ENCODE measurements at regions not wholly inside any gene's neighbourhood (a gene's known extent, or its start where the extent isn't known, plus 50 kb on each side); places are given as distances from the start of the nearest gene placed in this dataset.

DNA sequence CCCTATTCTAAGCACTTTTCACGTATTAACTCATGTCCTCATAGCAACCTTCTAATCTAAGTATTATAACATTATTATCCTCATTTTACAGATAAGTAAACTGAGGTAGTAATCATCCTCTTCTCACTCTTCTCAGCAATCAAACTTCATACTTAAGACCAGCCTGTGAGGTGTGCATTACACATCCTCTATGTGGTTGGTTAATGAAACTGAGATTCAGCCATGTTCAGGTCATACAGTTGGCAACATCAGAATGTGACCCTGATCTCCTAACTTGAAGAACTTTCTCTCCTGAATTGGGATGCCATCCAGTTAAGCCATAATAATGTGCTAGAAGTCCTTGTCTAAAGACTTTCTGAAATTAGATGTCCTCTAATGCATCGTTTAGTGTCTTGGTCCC is 275.1 kb upstream of the ANKRD55 start:
- no peak for FAIRE-seq

DNA sequence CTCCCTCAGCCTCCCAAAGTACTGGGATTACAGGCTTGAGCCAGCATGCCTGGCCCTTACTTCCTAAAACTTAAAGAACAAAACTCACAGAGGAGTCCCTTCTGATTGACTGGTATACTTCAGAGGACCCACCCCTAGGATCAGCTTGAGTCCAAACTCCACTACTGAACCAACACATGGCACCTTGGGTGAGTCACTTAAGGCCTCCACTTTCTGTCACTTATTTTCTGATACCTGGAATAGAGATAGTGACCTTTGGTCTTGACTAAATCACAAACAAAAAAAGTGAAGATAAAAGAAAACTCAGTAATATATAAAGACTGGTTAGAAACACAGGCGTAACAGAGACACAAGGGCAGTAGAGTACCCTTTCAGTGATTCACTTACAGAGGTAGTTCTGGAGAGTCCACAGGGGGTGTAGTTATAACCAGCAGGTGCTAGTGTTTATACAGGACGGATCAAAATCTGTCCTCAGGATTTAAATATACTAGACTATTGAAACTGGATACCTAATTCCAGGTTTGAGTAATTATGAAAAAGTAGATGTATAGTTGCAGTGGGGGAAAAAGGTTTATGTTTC is 274.3 kb upstream of the ANKRD55 start:
- no peak for FAIRE-seq

DNA sequence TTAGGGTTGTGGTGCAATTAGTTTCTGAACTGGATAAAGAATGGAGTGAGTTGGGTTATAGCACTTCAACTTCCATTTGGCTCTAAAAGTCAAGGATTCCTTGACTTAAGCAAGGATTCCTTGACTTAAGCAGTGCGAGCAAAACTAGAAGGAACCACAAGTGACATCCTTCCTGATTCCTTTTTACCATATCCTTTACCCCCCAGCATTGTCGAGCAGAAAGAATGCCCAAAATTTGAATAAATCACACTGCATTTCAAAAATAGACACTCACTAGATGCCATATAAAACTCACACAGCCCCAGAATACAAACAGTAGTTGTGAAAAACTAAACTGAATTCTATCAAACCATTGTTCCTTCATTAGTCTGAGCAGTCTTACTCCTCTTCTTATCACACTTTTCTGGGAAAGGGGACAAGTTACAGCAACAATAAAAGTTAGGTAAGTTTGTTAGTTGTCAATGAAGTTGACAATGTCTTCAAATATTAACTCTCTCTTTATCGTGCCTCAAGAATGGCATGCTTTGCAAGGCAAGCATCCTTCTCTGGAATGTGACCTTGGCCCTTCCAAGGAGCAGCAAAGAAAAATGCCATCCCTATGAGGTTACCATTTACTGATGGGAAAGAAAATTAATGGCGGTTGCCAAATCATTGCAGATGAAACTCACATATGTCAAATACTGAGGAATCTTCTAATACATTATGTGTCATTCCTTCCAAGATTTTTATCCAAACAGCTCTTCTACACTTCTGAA is 273.3 kb upstream of the ANKRD55 start:
- FAIRE-seq, result no peak

DNA sequence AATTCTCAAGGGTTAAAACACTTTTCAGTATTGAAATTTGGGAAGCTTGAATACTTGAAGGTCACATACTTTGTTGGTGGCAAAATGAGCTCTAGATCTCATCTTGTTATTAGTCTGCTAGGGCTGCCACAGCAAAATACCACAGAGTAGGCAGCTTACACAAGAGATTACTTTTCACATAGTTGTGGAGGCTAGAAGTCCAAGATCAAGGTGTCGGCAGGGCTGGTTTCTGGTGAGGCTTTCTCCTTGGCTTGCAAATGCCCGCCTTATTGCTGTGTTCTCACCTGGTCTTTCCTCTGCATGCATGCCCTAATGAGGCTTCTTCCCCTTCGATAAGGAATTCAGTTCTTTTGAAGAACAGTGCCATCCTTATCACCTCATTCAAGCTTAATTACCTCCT is 270.8 kb upstream of the ANKRD55 start:
- no peak for FAIRE-seq

DNA sequence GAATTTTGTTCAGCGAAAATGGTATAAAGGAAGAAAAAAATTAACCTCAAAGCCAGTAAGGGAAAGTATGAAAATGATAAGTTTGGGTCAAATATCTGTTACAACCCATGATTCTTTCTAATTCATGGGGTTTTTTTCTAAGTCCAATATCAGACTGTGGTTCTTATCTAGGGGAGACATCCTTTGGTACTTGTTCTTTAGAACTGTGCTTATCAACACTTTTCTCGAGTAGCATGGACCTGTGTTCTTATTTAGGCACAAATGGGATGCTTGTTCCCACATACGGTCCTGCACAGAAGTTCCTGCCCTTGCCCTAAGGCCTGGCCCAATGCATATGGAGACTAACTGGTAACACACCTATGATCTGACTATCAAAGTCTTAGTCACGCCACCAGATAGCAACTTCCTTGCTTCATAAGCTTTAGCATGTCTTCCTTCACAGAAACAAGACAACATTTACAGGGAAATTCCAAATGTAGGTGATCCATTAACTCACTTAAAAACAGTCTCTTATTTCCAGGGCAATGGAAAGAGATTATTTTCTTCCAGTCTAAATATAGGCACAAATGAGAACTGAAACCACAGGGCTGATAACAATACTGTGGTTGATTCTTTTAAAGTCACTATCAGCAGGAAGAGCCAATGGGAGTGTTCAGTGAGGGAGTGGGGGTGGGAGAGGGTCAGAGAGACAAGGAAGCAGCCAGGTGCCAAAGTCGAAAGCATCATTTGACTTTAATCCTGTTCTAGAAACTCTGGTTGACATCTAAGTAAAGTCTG is 268.8 kb upstream of the ANKRD55 start:
- FAIRE-seq, result no peak

DNA sequence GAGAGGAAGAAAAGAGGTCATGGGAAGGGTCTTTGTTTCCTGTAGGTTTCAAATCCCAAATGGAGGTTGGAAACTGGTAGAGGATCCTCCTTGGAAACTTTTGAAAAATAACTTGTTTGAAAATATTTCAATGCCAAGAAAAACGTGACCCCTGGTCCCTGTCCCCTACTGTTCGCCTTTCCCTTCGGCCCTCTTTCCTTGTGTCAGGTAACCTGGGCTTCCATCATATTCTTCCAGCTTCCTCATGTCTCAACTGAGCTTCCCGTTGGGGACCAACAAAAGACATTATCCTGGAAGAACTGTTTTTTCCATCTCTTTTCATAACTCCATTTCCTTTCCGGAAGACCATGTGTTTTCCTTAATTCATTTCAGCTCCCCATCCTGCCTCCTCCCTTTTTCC is 266.8 kb upstream of the ANKRD55 start:
- FAIRE-seq, result no peak

DNA sequence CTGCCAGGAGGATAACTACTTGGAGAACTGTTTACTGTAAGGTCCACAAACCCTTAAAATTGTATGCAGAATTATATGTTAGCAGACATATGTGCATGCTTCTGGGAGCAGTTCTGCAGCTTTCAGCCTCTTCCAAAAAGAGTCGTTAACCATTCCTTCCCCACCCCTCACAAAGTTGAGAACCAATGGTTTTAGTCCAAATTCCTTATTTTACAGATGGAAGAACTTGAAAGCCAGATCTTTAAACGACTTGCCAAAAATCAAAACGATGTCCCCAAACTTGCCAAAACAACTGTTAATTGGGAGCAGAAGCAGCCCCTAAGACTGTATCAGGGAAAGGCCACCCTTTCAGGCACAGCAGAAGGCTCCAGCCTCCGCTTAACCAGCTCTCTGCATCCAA is 266.4 kb upstream of the ANKRD55 start:
- no peak for FAIRE-seq

DNA sequence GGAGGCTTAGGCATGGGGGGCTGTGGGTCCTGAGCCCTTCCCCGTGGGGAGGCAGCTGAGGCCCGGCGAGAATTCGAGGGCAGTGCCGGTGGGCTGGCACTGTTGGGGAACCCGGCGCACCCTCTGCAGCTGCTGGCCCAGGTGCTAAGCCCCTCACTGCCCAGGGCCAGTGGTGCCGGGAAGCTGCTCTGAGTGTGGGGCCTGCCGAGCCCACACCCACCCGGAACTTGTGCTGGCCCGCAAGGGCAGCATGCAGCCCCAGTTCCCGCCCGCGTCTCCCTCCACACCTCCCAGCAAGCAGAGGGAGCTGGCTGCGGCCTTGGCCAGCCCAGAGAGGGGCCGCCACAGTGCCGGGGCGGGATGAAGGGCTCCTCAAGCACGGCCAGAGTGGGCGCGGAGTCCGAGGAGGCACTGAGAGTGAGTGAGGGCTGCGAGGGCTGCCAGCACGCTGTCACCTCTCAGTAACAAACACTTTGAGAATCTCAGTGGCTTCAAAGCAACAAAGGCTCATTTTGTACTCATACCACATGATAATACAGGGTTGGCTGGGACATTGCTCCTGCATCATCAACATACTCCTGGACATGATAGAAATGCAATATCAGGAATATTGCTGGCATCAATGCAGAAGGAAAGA is 265.7 kb upstream of the ANKRD55 start:
- no peak for FAIRE-seq

DNA sequence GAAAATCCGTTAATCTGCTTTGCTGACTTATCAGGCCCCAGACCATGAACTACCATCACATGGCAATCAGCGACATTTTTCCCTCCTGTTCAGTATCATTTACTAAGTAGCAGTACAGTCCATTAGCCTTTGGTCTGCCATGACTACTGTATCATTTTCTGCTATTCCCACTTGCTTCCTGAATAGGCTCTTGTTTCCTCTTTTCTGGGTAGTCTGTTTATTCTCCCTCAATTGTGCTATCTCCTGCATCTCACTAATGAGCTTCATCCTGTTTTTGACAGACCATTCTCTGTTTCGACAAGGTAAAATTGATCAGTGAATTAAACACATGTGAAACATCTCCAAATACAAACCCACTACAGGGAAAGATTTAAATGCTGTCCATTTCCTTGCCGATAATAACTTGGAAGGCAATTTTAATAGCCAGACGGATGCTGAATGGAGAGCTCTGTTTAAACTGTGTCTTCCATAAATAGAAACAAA is 263.5 kb upstream of the ANKRD55 start:
- FAIRE-seq, result no peak

DNA sequence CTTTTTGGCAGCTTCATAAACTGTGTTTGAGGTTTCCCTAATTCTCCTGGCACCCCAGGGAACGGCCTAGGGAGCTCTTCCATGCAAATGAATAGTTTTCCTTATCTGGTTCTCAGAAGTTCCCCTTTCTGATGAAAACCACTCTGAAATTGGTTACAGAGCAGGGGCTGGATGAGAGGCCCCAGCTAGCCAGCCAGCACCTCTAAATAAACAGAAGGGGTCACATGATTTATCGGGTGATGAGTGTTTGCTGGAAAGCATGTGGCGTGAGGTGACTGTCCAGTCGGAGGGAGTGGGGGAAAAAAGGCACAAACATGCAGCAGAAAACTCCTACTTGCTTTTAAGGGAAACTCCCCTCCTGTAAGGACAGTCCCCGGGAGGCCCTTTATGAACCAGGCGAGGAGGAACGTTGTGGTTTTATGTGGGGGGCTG is 261.2 kb upstream of the ANKRD55 start:
- FAIRE-seq, result no peak

DNA sequence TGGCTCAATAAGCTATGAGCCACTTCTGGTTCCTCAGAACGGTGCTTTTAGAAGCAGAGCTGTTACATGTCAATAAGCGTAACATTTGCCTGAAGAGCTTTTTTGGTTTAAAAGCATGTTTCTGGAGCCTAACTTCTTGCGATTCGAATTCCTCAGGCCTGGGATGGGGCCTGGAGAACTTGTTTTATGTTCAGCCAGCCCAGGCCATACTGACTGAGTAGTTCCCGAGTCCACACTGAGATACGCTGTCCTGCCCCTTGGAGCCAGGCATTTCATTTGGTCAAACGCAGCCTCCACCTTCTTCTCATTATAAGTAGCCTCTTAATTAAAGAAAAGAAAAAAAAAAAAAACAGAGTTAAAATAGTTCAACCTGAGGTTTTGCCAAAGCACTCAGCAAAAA is 260.6 kb upstream of the ANKRD55 start:
- no peak for FAIRE-seq

DNA sequence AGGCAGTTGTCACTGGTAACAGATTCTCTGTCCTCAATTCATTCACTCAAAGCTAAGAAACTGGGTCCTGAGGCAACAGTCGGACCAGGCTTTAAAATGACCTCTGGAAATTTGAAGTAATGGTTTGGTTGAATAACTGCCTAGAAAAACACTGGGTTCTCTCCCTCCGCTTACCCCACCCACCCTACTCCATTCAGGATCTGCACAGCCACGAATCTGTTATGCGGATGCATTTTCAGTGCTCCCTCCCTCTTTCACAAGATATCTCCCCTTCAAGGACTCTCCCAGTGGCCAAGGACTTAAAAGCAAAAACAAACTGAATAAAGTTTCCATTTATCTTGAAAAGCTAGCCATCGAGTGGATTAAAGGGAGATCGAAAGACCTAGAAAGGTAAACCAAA is 260.2 kb upstream of the ANKRD55 start:
- no peak for FAIRE-seq

DNA sequence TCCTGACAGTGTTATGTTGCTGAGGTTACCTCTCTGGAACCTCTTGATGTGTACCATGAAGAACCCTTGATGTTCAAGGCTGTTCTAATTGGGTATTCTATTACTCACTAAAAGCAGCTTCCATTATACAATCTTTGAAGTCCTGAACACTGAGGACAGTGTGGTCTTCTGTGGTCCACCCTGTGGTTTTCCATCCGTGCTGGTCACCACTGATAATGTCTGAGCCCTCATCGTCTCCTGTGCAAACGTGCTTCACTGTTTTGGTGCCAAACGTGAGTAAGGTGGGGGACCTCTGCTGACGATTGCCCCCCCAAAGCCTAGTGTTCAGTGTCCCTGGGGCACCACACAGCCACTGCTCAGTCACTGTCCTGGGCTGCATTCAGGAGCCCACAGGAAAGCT is 259.7 kb upstream of the ANKRD55 start:
- FAIRE-seq, result no peak

DNA sequence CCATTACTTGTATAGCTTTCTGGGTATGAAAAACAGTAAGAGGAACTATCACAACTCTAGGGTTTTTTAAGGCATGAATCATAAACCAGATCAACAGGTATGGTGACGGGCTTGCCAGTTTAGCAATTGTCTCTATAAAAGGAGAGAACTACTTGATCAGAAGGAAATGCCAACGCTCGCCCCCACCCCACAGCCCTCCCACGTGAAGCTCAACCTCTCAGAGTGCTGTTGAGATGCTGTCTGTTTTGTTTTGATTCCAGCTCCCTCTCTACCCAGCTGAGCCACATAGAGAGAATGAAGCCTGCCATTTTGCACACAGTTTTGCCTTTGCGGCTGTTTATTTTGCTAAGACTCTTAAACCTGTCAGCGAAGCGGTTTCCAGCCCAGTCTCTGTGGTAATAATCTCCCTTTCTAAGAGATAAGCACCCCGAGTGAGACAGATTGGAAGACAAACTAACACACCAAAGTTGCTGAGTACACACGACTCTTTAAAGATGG is 257.9 kb upstream of the ANKRD55 start:
- no peak for FAIRE-seq

DNA sequence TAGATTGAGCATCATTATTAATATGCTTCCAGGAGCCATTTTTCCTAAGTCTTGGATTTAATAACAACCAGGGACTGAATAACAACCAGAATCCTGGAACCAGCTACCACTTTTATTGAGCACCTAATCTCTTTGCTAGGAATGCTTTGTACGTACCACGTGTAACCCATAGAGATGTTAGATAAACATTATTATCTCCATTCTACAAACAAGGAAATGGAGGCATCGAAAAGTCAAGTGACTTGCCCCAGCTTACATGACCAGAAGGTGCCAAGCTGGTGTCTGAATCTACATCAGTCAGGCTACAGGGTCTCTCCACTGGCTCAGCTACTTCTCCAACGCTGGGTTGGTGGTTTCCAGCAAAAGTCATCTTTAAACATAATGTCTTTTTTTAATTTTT is 256.1 kb upstream of the ANKRD55 start:
- FAIRE-seq, result no peak

DNA sequence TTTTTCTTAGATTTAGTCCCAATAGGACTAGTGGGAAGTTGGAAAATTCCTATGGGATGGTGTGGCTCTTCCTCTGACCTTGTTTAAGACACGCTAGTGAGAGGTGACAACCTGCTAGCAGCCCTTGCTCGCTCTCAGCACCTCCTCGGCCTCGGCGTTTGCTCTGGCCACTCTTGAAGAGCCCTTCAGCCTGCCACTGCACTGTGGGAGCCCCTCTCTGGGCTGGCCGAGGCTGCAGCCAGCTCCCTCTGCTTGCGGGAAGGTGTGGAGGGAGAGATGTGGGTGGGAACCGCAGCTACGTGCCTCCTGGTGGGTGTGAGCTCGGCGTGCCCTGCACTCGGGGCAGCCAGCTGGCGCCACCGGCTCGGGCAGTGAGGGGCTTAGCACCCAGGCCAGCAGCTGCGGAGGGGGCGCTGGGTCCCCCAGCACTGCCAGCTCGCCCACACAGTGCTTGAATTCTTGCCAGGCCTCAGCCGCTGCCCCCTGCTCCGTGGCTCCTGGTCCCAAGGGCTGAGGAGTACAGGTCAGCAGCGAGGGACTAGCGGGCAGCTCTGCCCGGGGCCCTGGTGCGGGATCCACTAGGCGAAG is 254.5 kb upstream of the ANKRD55 start:
- no peak for FAIRE-seq

DNA sequence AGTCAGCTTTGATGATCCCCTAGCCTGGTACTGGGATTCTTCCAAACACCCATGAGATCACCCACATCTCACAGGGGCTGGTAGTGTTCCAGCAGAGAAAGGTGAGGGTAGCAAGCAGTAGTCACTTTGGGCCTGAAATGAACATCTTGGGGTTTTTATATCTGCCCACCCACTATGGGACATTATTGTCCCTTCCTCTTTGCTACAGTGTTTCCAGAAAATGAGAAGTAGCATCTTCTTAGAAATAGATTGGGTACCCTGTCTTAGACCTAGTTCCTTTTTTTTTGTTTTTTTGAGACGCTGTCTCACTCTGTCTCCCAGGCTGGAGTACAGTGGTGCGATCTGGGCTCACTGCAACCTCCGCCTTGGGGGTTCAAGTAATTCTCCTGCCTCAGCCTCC is 249.2 kb upstream of the ANKRD55 start:
- no peak for FAIRE-seq

DNA sequence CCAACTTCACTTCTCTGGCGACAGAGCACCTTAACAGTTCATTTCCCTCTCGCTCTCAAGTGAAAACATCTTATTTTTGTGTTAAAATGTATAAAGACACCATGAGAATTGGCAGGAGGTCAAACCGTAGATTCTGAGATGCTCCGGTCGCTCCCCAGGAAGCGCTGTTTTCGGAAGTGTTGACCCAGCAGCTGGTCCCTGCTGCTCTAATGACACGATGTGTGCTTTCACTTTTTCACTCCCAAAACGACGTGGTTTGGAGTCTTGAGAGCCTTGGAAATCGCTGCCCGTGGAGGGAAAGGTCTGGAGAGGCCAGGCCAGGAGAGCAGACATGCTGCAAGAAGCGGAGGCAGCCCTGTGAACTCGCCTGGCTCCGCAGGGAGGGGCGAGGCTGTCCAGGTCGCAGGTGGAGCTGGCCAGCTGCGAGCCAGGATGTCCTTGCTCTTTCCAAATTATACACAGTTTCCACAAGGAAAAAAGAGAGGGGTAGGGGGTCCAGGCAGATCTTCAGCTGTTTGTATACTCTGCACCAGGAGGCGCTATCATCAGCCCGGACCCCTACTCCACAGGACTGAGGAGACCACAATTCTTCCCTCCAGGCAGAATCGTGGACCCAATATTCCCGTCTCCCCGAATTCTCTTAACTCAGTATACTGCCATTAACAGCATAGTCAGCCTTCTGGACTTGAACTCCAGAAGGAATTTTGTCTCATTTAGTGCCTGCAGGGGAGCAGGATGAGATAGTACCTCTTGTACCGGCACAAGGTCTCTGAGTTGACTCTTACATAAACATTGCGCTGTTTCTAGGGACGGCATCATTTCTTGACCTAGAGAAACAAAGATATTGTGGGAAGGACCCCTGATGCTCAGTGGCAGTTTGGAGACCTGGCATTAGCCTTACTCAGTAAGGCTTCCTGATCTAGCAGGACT is 248.6 kb upstream of the ANKRD55 start:
- no peak for FAIRE-seq

DNA sequence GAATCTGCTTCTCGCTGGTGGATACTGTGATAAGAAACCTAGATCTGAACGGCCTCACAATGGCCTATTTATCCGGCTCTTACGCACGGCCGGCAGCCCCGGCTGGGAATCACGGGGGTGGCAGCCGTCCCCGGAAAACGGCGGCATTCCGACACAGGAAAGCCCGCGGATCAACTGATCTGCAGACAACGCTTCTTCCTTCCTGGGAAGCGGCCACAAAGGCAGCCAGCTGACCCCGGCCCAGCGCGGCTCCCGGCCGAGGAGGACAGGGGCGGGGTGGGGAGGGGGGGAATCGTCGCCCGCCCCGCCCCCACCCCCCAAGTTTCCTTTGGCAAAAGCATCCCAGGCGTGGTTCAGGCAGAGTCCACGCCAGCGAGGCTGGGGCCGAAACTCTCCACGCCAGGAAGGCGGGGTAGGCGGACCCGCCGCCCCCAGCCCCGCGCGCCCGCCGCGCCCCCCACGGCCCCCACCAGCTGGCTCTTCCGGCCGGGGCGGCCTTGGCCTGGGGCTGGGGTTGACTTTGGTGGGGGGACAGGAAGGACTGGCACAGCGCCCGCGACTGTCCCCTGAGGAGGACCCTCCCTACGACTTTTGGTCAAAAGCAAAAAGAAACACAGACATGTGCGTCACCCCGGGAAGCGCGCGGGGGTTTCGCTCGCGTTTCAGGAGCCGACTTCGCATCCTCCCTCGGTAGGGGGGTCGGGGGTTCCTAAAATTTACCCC is 247.7 kb upstream of the ANKRD55 start:
- no peak for FAIRE-seq

DNA sequence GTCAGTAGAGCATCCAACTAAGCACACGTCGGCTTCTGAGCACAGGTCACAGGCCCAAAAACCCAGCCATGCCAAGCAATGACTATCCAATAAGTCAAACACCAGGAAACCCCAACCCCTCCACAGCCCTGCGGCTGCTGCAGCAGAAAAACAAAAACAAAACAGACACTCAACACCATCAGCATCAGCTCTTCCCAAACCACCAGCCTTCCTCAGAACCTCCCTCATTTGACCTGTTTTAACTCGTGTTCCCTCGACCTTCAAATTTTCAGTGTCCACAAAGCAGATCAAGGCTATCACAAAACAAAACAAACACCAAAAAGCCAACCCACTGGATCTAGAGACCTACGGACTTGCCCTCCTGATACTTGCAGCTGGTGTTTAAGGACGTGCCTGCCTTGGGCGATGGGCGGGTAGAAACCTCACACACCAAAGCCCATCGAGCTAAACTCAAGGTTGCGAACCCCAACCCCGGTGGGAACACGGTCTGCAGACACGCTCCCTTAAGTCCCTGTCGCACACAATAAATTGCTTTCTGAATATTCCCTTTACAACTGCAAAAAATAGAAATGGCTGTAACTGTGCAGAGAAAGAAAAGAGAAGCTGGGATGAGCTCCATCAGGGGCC is 247.1 kb upstream of the ANKRD55 start:
- FAIRE-seq, result no peak

DNA sequence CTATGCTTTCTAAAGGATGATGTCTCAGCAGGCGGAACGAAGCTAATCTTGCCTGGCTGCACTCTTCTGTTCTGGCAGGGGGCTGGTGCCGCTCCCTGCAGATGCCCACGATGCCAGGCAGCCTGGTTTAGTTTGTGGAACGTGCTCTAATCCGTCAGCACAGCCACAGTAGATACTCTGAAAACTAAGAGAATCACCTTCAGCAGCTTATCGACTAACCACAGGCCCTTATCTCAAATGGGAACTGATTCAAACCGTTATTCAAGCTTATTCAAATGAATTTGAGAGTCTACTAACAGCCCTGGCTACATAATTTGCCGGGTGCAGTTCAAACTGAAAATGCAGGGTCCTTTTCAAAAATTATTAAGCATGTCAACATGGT is 246.6 kb upstream of the ANKRD55 start:
- FAIRE-seq, result no peak

All from G401.6 (cell line).